NCI-H774 (cell line): ENCODE measurements at regions not wholly inside any gene's neighbourhood (a gene's known extent, or its start where the extent isn't known, plus 50 kb on each side); places are given as distances from the start of the nearest gene placed in this dataset.
"Not testable (repeated sequence)": the region's sequence is repeated elsewhere in the genome, so short reads cannot be mapped to it uniquely, and the experiment has no call there.

Experiments
- DNase-seq: peaks from one replicate; lab custom pipeline; 2025; lab: John Stamatoyannopoulos, UW

GRCh38 chr6:109255087-109255486 is 127.2 kb downstream of the CD164 start:
- DNase-seq: no peak

GRCh38 chr6:109253366-109253765 is 128.9 kb downstream of the CD164 start:
- DNase-seq: no peak

- DNase-seq: no peak
Measured at GRCh38 chr6:109252261-109253041, 129.8 kb downstream of the CD164 start.

- no peak for DNase-seq
Measured at GRCh38 chr6:109251839-109252238, 130.4 kb downstream of the CD164 start.

GRCh38 chr6:109250544-109251156 is 131.6 kb downstream of the CD164 start:
- not testable (repeated sequence) for DNase-seq

- no peak for DNase-seq
Measured at GRCh38 chr6:109243863-109244825, 138.1 kb downstream of the CD164 start.

- no peak for DNase-seq
Measured at GRCh38 chr6:109242925-109243324, 139.3 kb downstream of the CD164 start.

- no peak for DNase-seq
Measured at GRCh38 chr6:109242029-109242428, 140.2 kb downstream of the CD164 start.

GRCh38 chr6:109241199-109241598 is 141.1 kb downstream of the CD164 start:
- DNase-seq: no peak

- DNase-seq: no peak
Measured at GRCh38 chr6:109240370-109241084, 141.7 kb downstream of the CD164 start.

- DNase-seq: no peak
Measured at GRCh38 chr6:109239651-109240321, 142.5 kb downstream of the CD164 start.

- DNase-seq: no peak
Measured at GRCh38 chr6:109239160-109239559, 143.1 kb downstream of the CD164 start.

GRCh38 chr6:109238396-109238795 is 143.1 kb downstream of the CEP57L1 start:
- DNase-seq: no peak

GRCh38 chr6:109237986-109238329 is 142.7 kb downstream of the CEP57L1 start:
- DNase-seq: no peak

- DNase-seq: no peak
Measured at GRCh38 chr6:109237077-109237985, 142.0 kb downstream of the CEP57L1 start.

GRCh38 chr6:109236115-109237076 is 141.1 kb downstream of the CEP57L1 start:
- DNase-seq: peak; percentile 90

GRCh38 chr6:109235481-109236038 is 140.3 kb downstream of the CEP57L1 start:
- no peak for DNase-seq

GRCh38 chr6:109230453-109230852 is 135.1 kb downstream of the CEP57L1 start:
- no peak for DNase-seq

- no peak for DNase-seq
Measured at GRCh38 chr6:109229536-109229935, 134.2 kb downstream of the CEP57L1 start.
